ENCODE measurements at regions not wholly inside any gene's neighbourhood (a gene's known extent, or its start where the extent isn't known, plus 50 kb on each side); places are given as distances from the start of the nearest gene placed in this dataset.

- no peak for DNase-seq
Measured at GRCh38 chr13:39167018-39167417, 128.8 kb downstream of the NHLRC3 start.

- DNase-seq = no peak
Measured at GRCh38 chr13:39170711-39171110, 132.5 kb downstream of the NHLRC3 start.

GRCh38 chr13:39185326-39185725, 147.1 kb downstream of the NHLRC3 start:
- DNase-seq = no peak

- no peak for DNase-seq
Measured at GRCh38 chr13:39186205-39186875, 148.1 kb downstream of the NHLRC3 start.

- DNase-seq = no peak
Measured at GRCh38 chr13:39189778-39190177, 151.5 kb downstream of the NHLRC3 start.

GRCh38 chr13:39196965-39197646, 158.8 kb downstream of the NHLRC3 start:
- no peak for DNase-seq

- no peak for DNase-seq
Measured at GRCh38 chr13:39197647-39198007, 159.4 kb downstream of the NHLRC3 start.

GRCh38 chr13:39200249-39200910, 162.1 kb downstream of the NHLRC3 start:
- no peak for DNase-seq

- DNase-seq = no peak
Measured at GRCh38 chr13:39201180-39201579, 162.9 kb downstream of the NHLRC3 start.

GRCh38 chr13:39202746-39203145, 164.5 kb downstream of the NHLRC3 start:
- no peak for DNase-seq

- no peak for DNase-seq
Measured at GRCh38 chr13:39208636-39209035, 170.4 kb downstream of the NHLRC3 start.

GRCh38 chr13:39209731-39210531, 171.7 kb downstream of the NHLRC3 start:
- DNase-seq = no peak

GRCh38 chr13:39210961-39211534, 172.8 kb downstream of the NHLRC3 start:
- no peak for DNase-seq

GRCh38 chr13:39215971-39216370, 177.7 kb downstream of the NHLRC3 start:
- DNase-seq = no peak

- no peak for DNase-seq
Measured at GRCh38 chr13:39217471-39217870, 179.2 kb downstream of the NHLRC3 start.

- no peak for DNase-seq
Measured at GRCh38 chr13:39224671-39225240, 186.5 kb downstream of the NHLRC3 start.

GRCh38 chr13:39225860-39226259, 187.6 kb downstream of the NHLRC3 start:
- no peak for DNase-seq

GRCh38 chr13:39226359-39226758, 188.1 kb downstream of the NHLRC3 start:
- no peak for DNase-seq

- no peak for DNase-seq
Measured at GRCh38 chr13:39232401-39232980, 194.2 kb downstream of the NHLRC3 start.

GRCh38 chr13:39232999-39233398, 194.7 kb downstream of the NHLRC3 start:
- no peak for DNase-seq

- DNase-seq = no peak
Measured at GRCh38 chr13:39233519-39233918, 195.3 kb downstream of the NHLRC3 start.

GRCh38 chr13:39244561-39245230, 206.4 kb downstream of the NHLRC3 start:
- DNase-seq = no peak
